Breast epithelium (tissue), 4 donors: ENCODE measurements at regions not wholly inside any gene's neighbourhood (a gene's known extent, or its start where the extent isn't known, plus 50 kb on each side); places are given as distances from the start of the nearest gene placed in this dataset.
A peak's percentile ranks its signal among the peaks of the same experiment; 100 is the strongest.

Experiments used
- DNase-seq, 2 donors: peaks; one replicate each; pipeline ENCODE4 v3.0.0-alpha.2; 2019; ENCODE audit warnings: low spot score in 2 of 2
- H3K27ac ChIP-seq, 2 donors: fragments of 200-600 bp; sonication (generic) in 1 of 2; one replicate each; pipeline ENCODE4 v1.5.1; 2016 to 2019; ENCODE audit warnings: mild to moderate bottlenecking in 1 of 2
- H3K27me3 ChIP-seq, 2 donors: fragments of 200-600 bp; sonication (generic) in 1 of 2; one replicate each; pipeline versions ENCODE4 v1.5.1 to v1.6.0; 2017 to 2019; ENCODE audit warnings: control low read depth in 1 of 2, mild to moderate bottlenecking in 1 of 2
- H3K36me3 ChIP-seq: fragments of 200-600 bp; one replicate; pipeline ENCODE4 v1.5.1; 2019
- H3K4me1 ChIP-seq, 2 donors: fragments of 200-600 bp; sonication (generic); one replicate each; pipeline ENCODE4 v1.5.1; 2016 to 2019; ENCODE audit warnings: control low read depth in 1 of 2
- H3K4me3 ChIP-seq, 3 donors: fragments of 200-600 bp; sonication (generic); 1 replicate in 2 of 3; 2 replicates in 1 of 3; pipeline ENCODE4 v1.5.1; 2016 to 2019; ENCODE audit warnings: mild to moderate bottlenecking in 3 of 3, moderate library complexity in 2 of 3
- H3K9me3 ChIP-seq, 2 donors: fragments of 200-600 bp; sonication (generic) in 1 of 2; one replicate each; pipeline ENCODE4 v1.5.1; 2016 to 2019; ENCODE audit warnings: control low read depth in 1 of 2
- POLR2A ChIP-seq: fragments of 450-650 bp; IDR thresholded peaks from one replicate; pipeline ENCODE4 v1.6.1; 2016; ENCODE audit warnings: antibody characterized with exemption, mild to moderate bottlenecking, moderate library complexity
- POLR2AphosphoS5 ChIP-seq, 3 donors: sonication (generic); formaldehyde crosslinking; IDR thresholded peaks; one replicate each; pipeline ENCODE4 v1.6.1; 2017; ENCODE audit warnings: antibody characterized with exemption in 3 of 3
- intact Hi-C: fragments of 100-400 bp; cut with DNase I; formaldehyde crosslinking; loops from one replicate; pipeline ENCODE4 v1.15.1; 2023; ENCODE audit warnings: low total_unique reads
- TF ChIP-seq, protein P1 (sequence below), 3 donors: fragments of 450-650 bp; IDR thresholded peaks; one replicate each; pipeline ENCODE4 v1.5.1; 2016 to 2017; ENCODE audit warnings: antibody characterized with exemption in 3 of 3, mild to moderate bottlenecking in 3 of 3, moderate library complexity in 3 of 3

GRCh38 chr13:50198508-50198907 is 183.3 kb downstream of the KCNRG start:
- H3K27ac ChIP-seq = no peak overlapping the region
- TF ChIP-seq POLR2AphosphoS5 (IDR thresholded peaks at IDR 0.05) = no peak
- no peak for TF ChIP-seq POLR2A
- TF ChIP-seq, protein P1, sequence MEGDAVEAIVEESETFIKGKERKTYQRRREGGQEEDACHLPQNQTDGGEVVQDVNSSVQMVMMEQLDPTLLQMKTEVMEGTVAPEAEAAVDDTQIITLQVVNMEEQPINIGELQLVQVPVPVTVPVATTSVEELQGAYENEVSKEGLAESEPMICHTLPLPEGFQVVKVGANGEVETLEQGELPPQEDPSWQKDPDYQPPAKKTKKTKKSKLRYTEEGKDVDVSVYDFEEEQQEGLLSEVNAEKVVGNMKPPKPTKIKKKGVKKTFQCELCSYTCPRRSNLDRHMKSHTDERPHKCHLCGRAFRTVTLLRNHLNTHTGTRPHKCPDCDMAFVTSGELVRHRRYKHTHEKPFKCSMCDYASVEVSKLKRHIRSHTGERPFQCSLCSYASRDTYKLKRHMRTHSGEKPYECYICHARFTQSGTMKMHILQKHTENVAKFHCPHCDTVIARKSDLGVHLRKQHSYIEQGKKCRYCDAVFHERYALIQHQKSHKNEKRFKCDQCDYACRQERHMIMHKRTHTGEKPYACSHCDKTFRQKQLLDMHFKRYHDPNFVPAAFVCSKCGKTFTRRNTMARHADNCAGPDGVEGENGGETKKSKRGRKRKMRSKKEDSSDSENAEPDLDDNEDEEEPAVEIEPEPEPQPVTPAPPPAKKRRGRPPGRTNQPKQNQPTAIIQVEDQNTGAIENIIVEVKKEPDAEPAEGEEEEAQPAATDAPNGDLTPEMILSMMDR (IDR thresholded peaks at IDR 0.05) = no peak
- no peak overlapping the region for H3K4me3 ChIP-seq
- H3K9me3 ChIP-seq = no peaks in the 10 kb centered on the region
- H3K36me3 ChIP-seq = no peaks in the 10 kb centered on the region
- no peak for DNase-seq
- H3K27me3 ChIP-seq = no peaks in the 10 kb centered on the region
- intact Hi-C loops = loop anchor here (5.0 kb wide), 1 partner anchor 674 kb away; no protein-coding TSS in a partner anchor
- no peaks in the 10 kb centered on the region for H3K4me1 ChIP-seq

DNA sequence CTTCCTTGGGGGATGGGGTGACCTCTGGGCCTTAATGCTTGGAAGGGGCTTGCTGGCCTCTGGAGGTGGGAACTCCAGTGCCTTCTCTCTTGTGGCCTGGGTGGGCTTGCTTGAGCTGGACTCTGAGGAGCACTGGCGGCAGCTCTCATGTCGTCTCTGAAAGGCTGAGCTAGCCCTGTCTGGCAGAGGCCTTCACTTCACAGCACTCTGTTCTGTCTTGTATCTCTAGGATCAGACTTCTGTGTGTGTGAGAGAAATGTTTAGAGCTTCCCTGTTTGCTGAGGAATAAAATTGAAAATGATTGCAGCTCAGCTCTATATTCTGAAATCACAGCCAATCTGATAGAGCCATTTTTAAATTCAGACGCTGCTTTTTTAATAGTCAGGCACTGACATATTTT is 185.3 kb downstream of the KCNRG start:
- DNase-seq = no peak
- Histone ChIP-seq H3K9me3 (no peaks in the 10 kb centered on the region), H3K27me3 (no peaks in the 10 kb centered on the region), H3K4me3 (no peak overlapping the region), H3K4me1 (no peaks in the 10 kb centered on the region), H3K27ac (peak overlapping the region in 1 of 2 donors; percentile 5), H3K36me3 (no peaks in the 10 kb centered on the region)
- intact Hi-C loops = no loop called here
- TF ChIP-seq, protein P1 (IDR thresholded peaks at IDR 0.05) = no peak
- TF ChIP-seq POLR2A (no peak), POLR2AphosphoS5 (IDR thresholded peaks at IDR 0.05) (no peak)

DNA sequence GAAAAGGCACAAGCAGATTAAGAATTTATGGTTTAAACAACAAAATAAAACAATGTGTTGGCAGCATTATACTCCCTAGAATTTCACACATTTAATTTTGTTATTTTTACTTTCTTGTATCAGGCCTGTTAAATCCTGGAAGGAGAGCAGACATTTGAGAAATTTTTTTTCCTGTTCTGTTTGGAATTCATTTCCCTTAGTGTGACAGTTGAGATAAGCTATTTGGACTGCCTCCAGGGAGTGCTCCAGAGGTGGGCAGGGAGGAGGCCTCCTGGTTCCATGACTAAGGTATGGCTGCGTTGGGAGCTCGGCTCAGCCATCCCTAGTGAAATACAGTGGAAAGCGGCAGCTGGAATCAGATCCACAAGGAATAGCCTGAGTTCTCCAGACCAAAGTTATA is 185.7 kb downstream of the KCNRG start:
- Histone ChIP-seq H3K4me1 (no peaks in the 10 kb centered on the region), H3K36me3 (no peaks in the 10 kb centered on the region), H3K27ac (peak overlapping the region; percentile 5 to 19), H3K9me3 (no peaks in the 10 kb centered on the region), H3K4me3 (no peak overlapping the region), H3K27me3 (no peaks in the 10 kb centered on the region)
- no peak for DNase-seq
- intact Hi-C loops = no loop called here
- TF ChIP-seq POLR2AphosphoS5 (IDR thresholded peaks at IDR 0.05) (no peak), POLR2A (no peak)
- TF ChIP-seq, protein P1 (IDR thresholded peaks at IDR 0.05) = no peak

- DNase-seq = no peak
- TF ChIP-seq, protein P1 (IDR thresholded peaks at IDR 0.05) = no peak
- no peak for TF ChIP-seq POLR2A
- no peak for TF ChIP-seq POLR2AphosphoS5 (IDR thresholded peaks at IDR 0.05)
- no peaks in the 10 kb centered on the region for H3K36me3 ChIP-seq
- intact Hi-C loops = no loop called here
- no peaks in the 10 kb centered on the region for H3K4me1 ChIP-seq
- H3K27ac ChIP-seq = no peak overlapping the region
- H3K9me3 ChIP-seq = no peaks in the 10 kb centered on the region
- H3K4me3 ChIP-seq = no peak overlapping the region
- H3K27me3 ChIP-seq = no peaks in the 10 kb centered on the region
Measured at GRCh38 chr13:50202485-50202884, 187.2 kb downstream of the KCNRG start.

DNA sequence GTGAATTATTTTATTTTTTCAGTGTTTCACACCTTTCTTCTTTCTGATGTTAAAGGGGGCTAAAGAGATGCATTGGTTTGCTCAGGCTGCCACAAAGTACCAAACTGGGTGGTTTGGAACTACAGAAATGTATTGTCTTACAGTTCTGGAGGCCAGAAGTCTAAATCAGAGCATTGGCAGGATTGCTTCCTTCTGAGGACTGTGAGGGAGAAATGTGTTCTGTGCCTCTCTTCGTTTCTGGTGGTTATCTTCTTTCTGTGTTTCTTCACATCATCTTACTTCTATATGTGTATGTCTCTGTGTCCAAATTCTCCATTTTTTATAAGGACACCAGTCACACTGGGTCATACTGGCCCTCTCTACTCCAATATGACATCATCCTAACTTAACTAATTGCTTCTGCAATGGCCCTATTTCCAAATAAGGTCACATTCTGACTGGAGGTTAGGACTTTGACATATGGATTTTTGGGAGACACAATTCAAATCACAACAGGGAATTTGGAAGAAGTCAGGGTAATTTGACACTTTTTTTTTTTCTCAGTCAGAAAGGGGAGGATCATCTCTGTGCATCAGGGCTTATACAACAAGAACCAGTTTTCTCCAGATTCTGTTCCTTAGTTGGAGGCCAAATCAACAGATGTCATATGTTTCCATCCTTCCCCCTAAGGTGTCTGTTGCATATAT is 188.2 kb downstream of the KCNRG start:
- Histone ChIP-seq H3K36me3 (no peaks in the 10 kb centered on the region), H3K27me3 (no peaks in the 10 kb centered on the region), H3K4me1 (no peaks in the 10 kb centered on the region), H3K9me3 (no peaks in the 10 kb centered on the region), H3K4me3 (no peak overlapping the region), H3K27ac (no peak overlapping the region)
- TF ChIP-seq POLR2AphosphoS5 (IDR thresholded peaks at IDR 0.05) = no peak
- TF ChIP-seq, protein P1 (IDR thresholded peaks at IDR 0.05) = no peak
- no peak for TF ChIP-seq POLR2A
- intact Hi-C loops = no loop called here
- no peak for DNase-seq
